Stimulated activated CD4-positive, alpha-beta T cell treated with anti-CD3 and anti-CD28 coated beads, Interleukin-2, amount 100 ng/mL, for 48 hours (primary cell): ENCODE measurements at regions not wholly inside any gene's neighbourhood (a gene's known extent, or its start where the extent isn't known, plus 50 kb on each side); places are given as distances from the start of the nearest gene placed in this dataset.
A peak's percentile ranks its signal among the peaks of the same experiment; 100 is the strongest.

ENCODE experiments used
- DNase-seq, 2 donors: peaks; one replicate each; pipeline ENCODE4 v3.0.0-alpha.2; 2020

GRCh38 chr11:95577716-95578460, 211.7 kb downstream of the FAM76B start:
- no peak for DNase-seq

- DNase-seq = no peak
Observed at GRCh38 chr11:95576146-95576845, 213.3 kb downstream of the FAM76B start.

GRCh38 chr11:95575517-95575916, 214.1 kb downstream of the FAM76B start:
- no peak for DNase-seq

- DNase-seq = no peak
Observed at GRCh38 chr11:95571718-95572260, 217.8 kb downstream of the FAM76B start.

GRCh38 chr11:95570845-95571244, 218.7 kb downstream of the FAM76B start:
- no peak for DNase-seq

GRCh38 chr11:95569207-95569606, 220.4 kb downstream of the FAM76B start:
- DNase-seq = no peak

- DNase-seq = no peak
Observed at GRCh38 chr11:95568281-95568680, 221.3 kb downstream of the FAM76B start.

- no peak for DNase-seq
Observed at GRCh38 chr11:95567685-95568084, 221.9 kb downstream of the FAM76B start.

- no peak for DNase-seq
Observed at GRCh38 chr11:95566211-95566610, 223.4 kb downstream of the FAM76B start.

- no peak for DNase-seq
Observed at GRCh38 chr11:95565724-95566141, 223.8 kb downstream of the FAM76B start.

GRCh38 chr11:95563859-95564258, 225.7 kb downstream of the FAM76B start:
- DNase-seq = no peak

- DNase-seq = no peak
Observed at GRCh38 chr11:95563173-95563572, 226.4 kb downstream of the FAM76B start.

- DNase-seq = no peak
Observed at GRCh38 chr11:95562196-95562921, 227.2 kb downstream of the FAM76B start.

- DNase-seq = no peak
Observed at GRCh38 chr11:95559899-95560298, 229.7 kb downstream of the FAM76B start.

GRCh38 chr11:95557376-95557775, 232.2 kb downstream of the FAM76B start:
- DNase-seq = no peak

GRCh38 chr11:95556342-95557163, 233.0 kb downstream of the FAM76B start:
- DNase-seq = peak; percentile 6 to 19

GRCh38 chr11:95556011-95556341, 233.6 kb downstream of the FAM76B start:
- no peak for DNase-seq

GRCh38 chr11:95554911-95555310, 234.7 kb downstream of the FAM76B start:
- no peak for DNase-seq

- no peak for DNase-seq
Observed at GRCh38 chr11:95549301-95549700, 240.3 kb downstream of the FAM76B start.

GRCh38 chr11:95548416-95548815, 241.2 kb downstream of the FAM76B start:
- DNase-seq = no peak

- DNase-seq = no peak
Observed at GRCh38 chr11:95547976-95548375, 241.6 kb downstream of the FAM76B start.

- no peak for DNase-seq
Observed at GRCh38 chr11:95547186-95547585, 242.4 kb downstream of the FAM76B start.
